HL-60 (cell line): ENCODE measurements at regions not wholly inside any gene's neighbourhood (a gene's known extent, or its start where the extent isn't known, plus 50 kb on each side); places are given as distances from the start of the nearest gene placed in this dataset.

ENCODE experiments used
- CTCF ChIP-seq: IDR thresholded peaks from one replicate; pipeline ENCODE4 v1.5.1; 2011; ENCODE audit warnings: low read length, control low read depth, inconsistent platforms; ENCODE audit not compliant: insufficient read depth
- GABPA ChIP-seq: IDR thresholded peaks from 2 replicates; pipeline ENCODE4 v1.6.1; 2012; ENCODE audit warnings: low read depth
- POLR2AphosphoS5 ChIP-seq: IDR thresholded peaks from 2 replicates; pipeline ENCODE4 v1.6.1; 2012; ENCODE audit warnings: low read depth
- REST ChIP-seq: IDR thresholded peaks from 2 replicates; pipeline ENCODE4 v1.6.1; 2012; ENCODE audit warnings: low read depth; ENCODE audit not compliant: insufficient replicate concordance
- SPI1 ChIP-seq: IDR thresholded peaks from 2 replicates; pipeline ENCODE4 v1.6.1; 2012; ENCODE audit warnings: low read depth, mild to moderate bottlenecking, borderline replicate concordance

GRCh38 chr14:100419856-100420255, 96.7 kb downstream of the SLC25A47 start:
- TF ChIP-seq CTCF (no peak), GABPA (no peak), REST (no peak), POLR2AphosphoS5 (no peak), SPI1 (no peak)
